HEK293 (cell line): ENCODE measurements at regions not wholly inside any gene's neighbourhood (a gene's known extent, or its start where the extent isn't known, plus 50 kb on each side); places are given as distances from the start of the nearest gene placed in this dataset.

Experiments
- CTCF ChIA-PET: fragments of 350-600 bp; formaldehyde crosslinking; extraction: SDS; loops from one replicate; lab custom pipeline; 2021; ENCODE audit warnings: antibody characterized with exemption; lab: Yijun Ruan, JAX
- POLR2A ChIA-PET: fragments of 300-600 bp; formaldehyde crosslinking; extraction: SDS; loops from one replicate; lab custom pipeline; 2020; ENCODE audit warnings: antibody characterized with exemption, inconsistent platforms; lab: Yijun Ruan, JAX
- H3K27ac ChIP-seq: fragments of 200-500 bp; sonication (Bioruptor generic); 2 replicates; pipeline ENCODE4 v1.5.1; 2014; ENCODE audit warnings: low read depth, low read length, control low read depth, inconsistent platforms; ENCODE audit errors: extremely low read depth
- H3K36me3 ChIP-seq, 2 experiments: fragments of 200-500 bp in 1 of 2; sonication (Bioruptor generic) in 1 of 2; 1 replicate in 1 of 2; 2 replicates in 1 of 2; pipeline ENCODE4 v1.5.1; 2014 to 2017; ENCODE audit warnings: inconsistent platforms in 2 of 2, low read length in 2 of 2; ENCODE audit not compliant: control insufficient read depth in 2 of 2, insufficient read depth in 1 of 2
- H3K4me1 ChIP-seq: fragments of 200-500 bp; sonication (Bioruptor generic); 2 replicates; pipeline ENCODE4 v1.5.1; 2014; ENCODE audit warnings: mild to moderate bottlenecking, low read length, inconsistent platforms; ENCODE audit not compliant: control insufficient read depth, insufficient read depth
- H3K4me3 ChIP-seq: 2 replicates; pipeline ENCODE4 v1.5.1; 2011; ENCODE audit warnings: low read depth, mild to moderate bottlenecking, control low read depth, low read length, moderate library complexity
- H3K9me3 ChIP-seq: fragments of 200-500 bp; sonication (Bioruptor generic); 2 replicates; pipeline ENCODE4 v1.5.1; 2014; ENCODE audit warnings: low read depth, low read length, inconsistent platforms; ENCODE audit not compliant: control insufficient read depth, insufficient read depth
- CTCF ChIP-seq: fragments of 450-650 bp; formaldehyde crosslinking; IDR thresholded peaks from 2 replicates; pipeline ENCODE4 v1.5.1; 2016; ENCODE audit warnings: missing biosample characterization, missing genetic modification characterization
- EGR2 ChIP-seq: fragments of 450-650 bp; formaldehyde crosslinking; IDR thresholded peaks from 2 replicates; pipeline ENCODE4 v1.5.1; 2016; ENCODE audit warnings: low read depth, missing biosample characterization, missing genetic modification characterization
- MEIS1 ChIP-seq: sonication (generic); formaldehyde crosslinking; IDR thresholded peaks from 2 replicates; pipeline ENCODE4 v1.8.1; 2022; ENCODE audit warnings: missing genetic modification reagents, mild to moderate bottlenecking, borderline replicate concordance
- SCRT1 ChIP-seq: fragments of 450-650 bp; formaldehyde crosslinking; IDR thresholded peaks from 2 replicates; pipeline ENCODE4 v1.5.1; 2016; ENCODE audit warnings: missing biosample characterization, missing genetic modification characterization, borderline replicate concordance
- ZBTB8A ChIP-seq: fragments of 450-650 bp; formaldehyde crosslinking; IDR thresholded peaks from 2 replicates; pipeline ENCODE4 v1.5.1; 2016; ENCODE audit warnings: missing biosample characterization, missing genetic modification characterization
- ZNF10 ChIP-seq: fragments of 450-650 bp; formaldehyde crosslinking; IDR thresholded peaks from 2 replicates; pipeline ENCODE4 v1.5.1; 2017; ENCODE audit warnings: missing biosample characterization, missing genetic modification characterization
- ZNF121 ChIP-seq: fragments of 450-650 bp; formaldehyde crosslinking; IDR thresholded peaks from 2 replicates; pipeline ENCODE4 v1.5.1; 2016; ENCODE audit warnings: missing biosample characterization, missing genetic modification characterization
- ZNF175 ChIP-seq: fragments of 450-650 bp; formaldehyde crosslinking; IDR thresholded peaks from 2 replicates; pipeline ENCODE4 v1.5.1; 2016; ENCODE audit warnings: missing biosample characterization, missing genetic modification characterization
- ZNF214 ChIP-seq: fragments of 450-650 bp; formaldehyde crosslinking; IDR thresholded peaks from 2 replicates; pipeline ENCODE4 v1.5.1; 2017; ENCODE audit warnings: missing biosample characterization, mild to moderate bottlenecking, missing genetic modification characterization, borderline replicate concordance
- ZNF350 ChIP-seq: fragments of 450-650 bp; formaldehyde crosslinking; IDR thresholded peaks from 2 replicates; pipeline ENCODE4 v1.5.0; 2017; ENCODE audit warnings: missing biosample characterization, mild to moderate bottlenecking, missing genetic modification characterization
- ZNF354C ChIP-seq: fragments of 450-650 bp; formaldehyde crosslinking; IDR thresholded peaks from 2 replicates; pipeline ENCODE4 v1.5.1; 2016; ENCODE audit warnings: missing biosample characterization, missing genetic modification characterization, low read depth, borderline replicate concordance
- ZNF366 ChIP-seq: fragments of 450-650 bp; formaldehyde crosslinking; conservative IDR thresholded peaks from 2 replicates; pipeline ENCODE4 v1.5.1; 2016; ENCODE audit warnings: missing biosample characterization, missing genetic modification characterization
- ZNF394 ChIP-seq: fragments of 450-650 bp; formaldehyde crosslinking; IDR thresholded peaks from 2 replicates; pipeline ENCODE4 v1.5.1; 2016; ENCODE audit warnings: missing biosample characterization, missing genetic modification characterization, mild to moderate bottlenecking, moderate library complexity, borderline replicate concordance
- ZNF501 ChIP-seq: fragments of 450-650 bp; formaldehyde crosslinking; IDR thresholded peaks from 2 replicates; pipeline ENCODE4 v1.5.1; 2016; ENCODE audit warnings: missing biosample characterization, missing genetic modification characterization
- ZNF529 ChIP-seq: fragments of 450-650 bp; formaldehyde crosslinking; IDR thresholded peaks from 2 replicates; pipeline ENCODE4 v1.5.1; 2017; ENCODE audit warnings: missing genetic modification characterization, missing biosample characterization; ENCODE audit not compliant: insufficient replicate concordance
- ZNF544 ChIP-seq: fragments of 450-650 bp; formaldehyde crosslinking; IDR thresholded peaks from 2 replicates; pipeline ENCODE4 v1.5.0; 2017; ENCODE audit warnings: missing biosample characterization, missing genetic modification characterization
- ZNF624 ChIP-seq: fragments of 450-650 bp; formaldehyde crosslinking; IDR thresholded peaks from 2 replicates; pipeline ENCODE4 v1.5.1; 2017; ENCODE audit warnings: missing biosample characterization, missing genetic modification characterization
- ZNF660 ChIP-seq: fragments of 450-650 bp; IDR thresholded peaks from 2 replicates; pipeline ENCODE4 v1.5.1; 2018; ENCODE audit warnings: missing biosample characterization, mild to moderate bottlenecking, missing genetic modification characterization
- ZNF664 ChIP-seq: fragments of 450-650 bp; formaldehyde crosslinking; IDR thresholded peaks from 2 replicates; pipeline ENCODE4 v1.5.1; 2016; ENCODE audit warnings: missing biosample characterization, missing genetic modification characterization
- ZNF747 ChIP-seq: fragments of 450-650 bp; formaldehyde crosslinking; IDR thresholded peaks from 2 replicates; pipeline ENCODE4 v1.5.1; 2016; ENCODE audit warnings: missing biosample characterization, missing genetic modification characterization
- ZNF76 ChIP-seq: fragments of 450-650 bp; formaldehyde crosslinking; IDR thresholded peaks from 2 replicates; pipeline ENCODE4; 2016; ENCODE audit warnings: low read depth, missing biosample characterization, missing genetic modification characterization, borderline replicate concordance
- ZNF777 ChIP-seq: fragments of 450-650 bp; formaldehyde crosslinking; IDR thresholded peaks from 2 replicates; pipeline ENCODE4 v1.5.1; 2017; ENCODE audit warnings: missing biosample characterization, missing genetic modification characterization, borderline replicate concordance
- ZNF785 ChIP-seq: fragments of 450-650 bp; formaldehyde crosslinking; IDR thresholded peaks from 2 replicates; pipeline ENCODE4 v1.5.1; 2016; ENCODE audit warnings: missing biosample characterization, missing genetic modification characterization
- ZSCAN23 ChIP-seq: fragments of 450-650 bp; formaldehyde crosslinking; IDR thresholded peaks from 2 replicates; pipeline ENCODE4 v1.5.1; 2016; ENCODE audit warnings: missing biosample characterization, missing genetic modification characterization
- ZXDB ChIP-seq: fragments of 450-650 bp; formaldehyde crosslinking; IDR thresholded peaks from 2 replicates; pipeline ENCODE4 v1.5.1; 2016; ENCODE audit warnings: missing biosample characterization, missing genetic modification characterization
- TF ChIP-seq, protein P1 (sequence below): fragments of 450-650 bp; formaldehyde crosslinking; optimal IDR thresholded peaks from 2 replicates; pipeline ENCODE3; 2016; ENCODE audit warnings: missing biosample characterization, mild to moderate bottlenecking, missing genetic modification characterization
- TF ChIP-seq, protein P2 (sequence below): fragments of 450-650 bp; formaldehyde crosslinking; IDR thresholded peaks from 2 replicates; pipeline ENCODE4 v1.5.1; 2017; ENCODE audit warnings: missing biosample characterization, missing genetic modification characterization
- TF ChIP-seq, protein P3 (sequence below): fragments of 450-650 bp; formaldehyde crosslinking; IDR thresholded peaks from 2 replicates; pipeline ENCODE4 v1.5.1; 2017; ENCODE audit warnings: missing biosample characterization, missing genetic modification characterization

DNA sequence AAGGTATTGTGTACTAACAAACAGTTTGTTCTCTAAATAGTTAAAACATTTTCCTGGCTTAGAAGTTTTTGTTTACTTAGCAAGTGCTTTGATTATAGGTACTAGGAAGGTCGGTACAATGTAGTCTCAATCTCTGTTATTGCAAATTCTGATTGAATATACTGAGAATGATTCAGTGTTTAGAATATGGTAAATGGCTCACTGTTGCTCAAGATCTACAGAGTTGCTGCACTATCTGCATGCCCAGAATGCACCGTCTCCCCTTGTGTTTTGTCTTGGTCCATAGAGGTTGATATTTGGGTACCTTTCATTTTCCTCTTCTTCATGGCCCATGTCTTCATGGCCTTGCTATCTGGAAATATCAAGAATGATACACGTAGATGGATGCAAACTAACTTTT is 99.6 kb downstream of the KLF6 start (continued):
- TF ChIP-seq ZNF529 (no peak), CTCF (tag by site-specific recombination) (no peak)

- no peaks in the 10 kb centered on the region for H3K4me1 ChIP-seq
- ChIA-PET CTCF (interaction anchor here (1.1 kb wide), 1 partner anchor 224 kb away, joined by 4 read pairs; no protein-coding TSS in a partner anchor), POLR2A (no interaction called here)
- no peaks in the 10 kb centered on the region for H3K9me3 ChIP-seq
- no peaks in the 10 kb centered on the region for H3K36me3 ChIP-seq
- no peak overlapping the region for H3K4me3 ChIP-seq
- H3K27ac ChIP-seq: no peak overlapping the region
- TF ChIP-seq ZNF354C (tag by site-specific recombination): no peak
- no peak for TF ChIP-seq ZNF660 (tag by site-specific recombination)
- TF ChIP-seq ZNF664 (tag by site-specific recombination): no peak
- no peak for TF ChIP-seq ZNF394 (tag by site-specific recombination)
- TF ChIP-seq ZNF785 (tag by site-specific recombination): no peak
- no peak for TF ChIP-seq EGR2
- TF ChIP-seq, protein P1, sequence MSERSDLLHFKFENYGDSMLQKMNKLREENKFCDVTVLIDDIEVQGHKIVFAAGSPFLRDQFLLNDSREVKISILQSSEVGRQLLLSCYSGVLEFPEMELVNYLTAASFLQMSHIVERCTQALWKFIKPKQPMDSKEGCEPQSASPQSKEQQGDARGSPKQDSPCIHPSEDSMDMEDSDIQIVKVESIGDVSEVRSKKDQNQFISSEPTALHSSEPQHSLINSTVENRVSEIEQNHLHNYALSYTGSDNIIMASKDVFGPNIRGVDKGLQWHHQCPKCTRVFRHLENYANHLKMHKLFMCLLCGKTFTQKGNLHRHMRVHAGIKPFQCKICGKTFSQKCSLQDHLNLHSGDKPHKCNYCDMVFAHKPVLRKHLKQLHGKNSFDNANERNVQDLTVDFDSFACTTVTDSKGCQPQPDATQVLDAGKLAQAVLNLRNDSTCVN (tag by site-specific recombination): no peak
- TF ChIP-seq ZNF529: no peak
- TF ChIP-seq ZNF501 (tag by site-specific recombination): no peak
- no peak for TF ChIP-seq ZNF350 (tag by site-specific recombination)
- no peak for TF ChIP-seq CTCF (tag by site-specific recombination)
- TF ChIP-seq SCRT1: no peak
- no peak for TF ChIP-seq ZNF10 (tag by site-specific recombination)
- TF ChIP-seq MEIS1 (CRISPR knock-in tag): no peak
- TF ChIP-seq ZNF214 (tag by site-specific recombination): no peak
- no peak for TF ChIP-seq ZNF121 (tag by site-specific recombination)
- TF ChIP-seq, all 188 proteins: peak for 0
Observed at GRCh38 chr10:3684891-3685290, 100.1 kb downstream of the KLF6 start.

DNA sequence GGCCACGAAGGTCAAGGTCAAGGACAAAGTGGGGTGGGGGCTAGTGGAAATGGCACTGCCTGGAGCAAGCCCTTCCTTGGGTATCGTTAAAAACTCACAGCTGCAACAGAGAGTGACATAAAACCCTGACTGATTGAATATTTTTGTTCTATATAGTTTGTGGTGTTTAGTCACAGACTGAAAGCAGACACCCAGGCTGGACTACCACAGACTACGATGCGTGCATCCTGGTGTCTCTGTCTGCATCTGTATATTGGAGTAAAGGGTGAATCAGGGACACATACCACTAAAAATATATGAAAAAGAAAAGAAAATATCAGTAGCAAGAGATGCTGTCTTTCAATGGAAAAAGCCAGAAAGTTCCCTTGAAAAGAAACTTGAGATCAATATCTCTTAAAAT is 101.4 kb downstream of the KLF6 start:
- Histone ChIP-seq H3K4me1 (no peaks in the 10 kb centered on the region), H3K9me3 (no peaks in the 10 kb centered on the region), H3K4me3 (no peak overlapping the region), H3K36me3 (no peaks in the 10 kb centered on the region), H3K27ac (no peak overlapping the region)
- POLR2A ChIA-PET: no interaction called here
- CTCF ChIA-PET: no interaction called here
- TF ChIP-seq ZNF175 (tag by site-specific recombination): no peak
- no peak for TF ChIP-seq ZNF76
- TF ChIP-seq ZBTB8A (tag by site-specific recombination): no peak
- TF ChIP-seq ZNF544: no peak
- TF ChIP-seq ZNF624 (tag by site-specific recombination): no peak
- no peak for TF ChIP-seq ZSCAN23 (tag by site-specific recombination)
- TF ChIP-seq ZNF366 (tag by site-specific recombination): no peak
- no peak for TF ChIP-seq ZNF747 (tag by site-specific recombination)
- no peak for TF ChIP-seq ZNF777 (tag by site-specific recombination)
- no peak for TF ChIP-seq ZXDB (tag by site-specific recombination)
- TF ChIP-seq, protein P2, sequence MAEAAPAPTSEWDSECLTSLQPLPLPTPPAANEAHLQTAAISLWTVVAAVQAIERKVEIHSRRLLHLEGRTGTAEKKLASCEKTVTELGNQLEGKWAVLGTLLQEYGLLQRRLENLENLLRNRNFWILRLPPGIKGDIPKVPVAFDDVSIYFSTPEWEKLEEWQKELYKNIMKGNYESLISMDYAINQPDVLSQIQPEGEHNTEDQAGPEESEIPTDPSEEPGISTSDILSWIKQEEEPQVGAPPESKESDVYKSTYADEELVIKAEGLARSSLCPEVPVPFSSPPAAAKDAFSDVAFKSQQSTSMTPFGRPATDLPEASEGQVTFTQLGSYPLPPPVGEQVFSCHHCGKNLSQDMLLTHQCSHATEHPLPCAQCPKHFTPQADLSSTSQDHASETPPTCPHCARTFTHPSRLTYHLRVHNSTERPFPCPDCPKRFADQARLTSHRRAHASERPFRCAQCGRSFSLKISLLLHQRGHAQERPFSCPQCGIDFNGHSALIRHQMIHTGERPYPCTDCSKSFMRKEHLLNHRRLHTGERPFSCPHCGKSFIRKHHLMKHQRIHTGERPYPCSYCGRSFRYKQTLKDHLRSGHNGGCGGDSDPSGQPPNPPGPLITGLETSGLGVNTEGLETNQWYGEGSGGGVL (tag by site-specific recombination): no peak
- TF ChIP-seq, protein P3, sequence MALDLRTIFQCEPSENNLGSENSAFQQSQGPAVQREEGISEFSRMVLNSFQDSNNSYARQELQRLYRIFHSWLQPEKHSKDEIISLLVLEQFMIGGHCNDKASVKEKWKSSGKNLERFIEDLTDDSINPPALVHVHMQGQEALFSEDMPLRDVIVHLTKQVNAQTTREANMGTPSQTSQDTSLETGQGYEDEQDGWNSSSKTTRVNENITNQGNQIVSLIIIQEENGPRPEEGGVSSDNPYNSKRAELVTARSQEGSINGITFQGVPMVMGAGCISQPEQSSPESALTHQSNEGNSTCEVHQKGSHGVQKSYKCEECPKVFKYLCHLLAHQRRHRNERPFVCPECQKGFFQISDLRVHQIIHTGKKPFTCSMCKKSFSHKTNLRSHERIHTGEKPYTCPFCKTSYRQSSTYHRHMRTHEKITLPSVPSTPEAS (tag by site-specific recombination): no peak
